GM10248 (cell line): ENCODE measurements at regions not wholly inside any gene's neighbourhood (a gene's known extent, or its start where the extent isn't known, plus 50 kb on each side); places are given as distances from the start of the nearest gene placed in this dataset.
A peak's percentile ranks its signal among the peaks of the same experiment; 100 is the strongest.

Source experiments
- CTCF ChIA-PET: fragments of 300-600 bp; sonication (Branson Sonifier 250); formaldehyde crosslinking; extraction: SDS; loops from one replicate; lab custom pipeline; 2021; ENCODE audit warnings: antibody characterized with exemption; lab: Yijun Ruan, JAX
- POLR2A ChIA-PET: fragments of 350-650 bp; sonication (Branson Sonifier 250); formaldehyde crosslinking; extraction: SDS; loops from one replicate; lab custom pipeline; 2020; ENCODE audit warnings: antibody characterized with exemption; lab: Yijun Ruan, JAX
- DNase-seq: peaks from one replicate; pipeline ENCODE4 v3.0.0; 2012; ENCODE audit errors: extremely low spot score
- CTCF ChIP-seq: IDR thresholded peaks from 2 replicates; pipeline ENCODE4 v1.5.1; 2012; ENCODE audit warnings: mild to moderate bottlenecking, low read depth; ENCODE audit errors: extremely low read depth, missing control alignments, control extremely low read depth

- no peak for DNase-seq
- CTCF ChIA-PET = interaction anchor here (1.0 to 3.5 kb wide), 10 partner anchors 9 to 1240 kb away, joined by 3 to 24 read pairs (median 7); no protein-coding TSS in a partner anchor
- no peak for TF ChIP-seq CTCF
- POLR2A ChIA-PET = interaction anchor here (0.6 kb wide), 1 partner anchor 839 kb away, joined by 3 read pairs; no protein-coding TSS in a partner anchor
These were observed 269.2 kb downstream of the HGF start for GRCh38 chr7:81500631-81501030.

GRCh38 chr7:81499262-81500116 lies 270.4 kb downstream of the HGF start:
- ChIA-PET POLR2A (no interaction called here), CTCF (interaction anchor here (0.8 to 3.5 kb wide), 17 partner anchors 8 to 1224 kb away, joined by 3 to 24 read pairs (median 4); no protein-coding TSS in a partner anchor)
- TF ChIP-seq CTCF = peak; percentile 54
- DNase-seq = peak; percentile 21

GRCh38 chr7:81498176-81498575 lies 271.7 kb downstream of the HGF start:
- CTCF ChIA-PET = interaction anchor here (0.8 to 1.9 kb wide), 3 partner anchors 10 to 516 kb away, joined by 3 to 5 read pairs (median 4); no protein-coding TSS in a partner anchor
- DNase-seq = no peak
- POLR2A ChIA-PET = no interaction called here
- no peak for TF ChIP-seq CTCF

- CTCF ChIA-PET = interaction anchor here (1.3 kb wide), 2 partner anchors 9 to 10 kb away, joined by 4 read pairs; no protein-coding TSS in a partner anchor
- POLR2A ChIA-PET = no interaction called here
- no peak for TF ChIP-seq CTCF
These were observed 276.9 kb downstream of the HGF start for GRCh38 chr7:81492910-81493309.

GRCh38 chr7:81492240-81492639 lies 277.6 kb downstream of the HGF start:
- no peak for TF ChIP-seq CTCF
- no peak for DNase-seq
- ChIA-PET POLR2A (no interaction called here), CTCF (interaction anchor here (1.3 to 2.3 kb wide), 3 partner anchors 8 to 9 kb away, joined by 4 to 17 read pairs (median 8); no protein-coding TSS in a partner anchor)

More at GRCh38 chr7:81492910-81493309, 276.9 kb downstream of the HGF start:
- DNase-seq = no peak

- no peak for DNase-seq
- CTCF ChIA-PET = interaction anchor here (1.3 to 2.3 kb wide), 3 partner anchors 9 to 464 kb away, joined by 4 to 17 read pairs (median 8); no protein-coding TSS in a partner anchor
- TF ChIP-seq CTCF = no peak
- POLR2A ChIA-PET = no interaction called here
These were observed 278.3 kb downstream of the HGF start for GRCh38 chr7:81491573-81491972.
